ELR (cell line): ENCODE measurements at regions not wholly inside any gene's neighbourhood (a gene's known extent, or its start where the extent isn't known, plus 50 kb on each side); places are given as distances from the start of the nearest gene placed in this dataset.
A peak's percentile ranks its signal among the peaks of the same experiment; 100 is the strongest.
"Not testable (repeated sequence)": the region's sequence is repeated elsewhere in the genome, so short reads cannot be mapped to it uniquely, and the experiment has no call there.

Experiments
- DNase-seq: peaks from one replicate; pipeline ENCODE4 v3.0.0-alpha.2; 2015; ENCODE audit warnings: low read depth

- DNase-seq = not testable (repeated sequence)
Measured at GRCh38 chr7:138220321-138220720, 144.1 kb downstream of the AKR1D1 start.

GRCh38 chr7:138221388-138221787 lies 145.1 kb downstream of the AKR1D1 start:
- not testable (repeated sequence) for DNase-seq

GRCh38 chr7:138223402-138223879 lies 147.2 kb downstream of the AKR1D1 start:
- peak; percentile 6 for DNase-seq

- DNase-seq = peak; percentile 53
Measured at GRCh38 chr7:138226001-138226476, 149.8 kb downstream of the AKR1D1 start.

- no peak for DNase-seq
Measured at GRCh38 chr7:138226745-138227279, 150.6 kb downstream of the AKR1D1 start.

GRCh38 chr7:138228119-138228518 lies 151.9 kb downstream of the AKR1D1 start:
- no peak for DNase-seq

- DNase-seq = no peak
Measured at GRCh38 chr7:138228769-138229168, 152.5 kb downstream of the AKR1D1 start.

- peak; percentile 6 for DNase-seq
Measured at GRCh38 chr7:138233189-138233588, 156.9 kb downstream of the AKR1D1 start.

GRCh38 chr7:138235207-138235606 lies 158.9 kb downstream of the AKR1D1 start:
- DNase-seq = no peak

- DNase-seq = no peak
Measured at GRCh38 chr7:138237995-138238394, 161.7 kb downstream of the AKR1D1 start.

- peak; percentile 10 for DNase-seq
Measured at GRCh38 chr7:138238734-138239659, 162.7 kb downstream of the AKR1D1 start.

- DNase-seq = peak; percentile 17
Measured at GRCh38 chr7:138243430-138243829, 167.2 kb downstream of the AKR1D1 start.

- DNase-seq = no peak
Measured at GRCh38 chr7:138243836-138244235, 167.6 kb downstream of the AKR1D1 start.

- no peak for DNase-seq
Measured at GRCh38 chr7:138244606-138245005, 168.3 kb downstream of the AKR1D1 start.

GRCh38 chr7:138245216-138245615 lies 169.0 kb downstream of the AKR1D1 start:
- DNase-seq = no peak

- peak; percentile 10 for DNase-seq
Measured at GRCh38 chr7:138245682-138246081, 169.4 kb downstream of the AKR1D1 start.

- no peak for DNase-seq
Measured at GRCh38 chr7:138246428-138246827, 170.2 kb downstream of the AKR1D1 start.

- DNase-seq = no peak
Measured at GRCh38 chr7:138247081-138247480, 170.8 kb downstream of the AKR1D1 start.

- DNase-seq = peak; percentile 26
Measured at GRCh38 chr7:138247568-138248333, 171.5 kb downstream of the AKR1D1 start.

- DNase-seq = no peak
Measured at GRCh38 chr7:138248609-138249008, 172.3 kb downstream of the AKR1D1 start.

GRCh38 chr7:138249975-138250374 lies 173.7 kb downstream of the AKR1D1 start:
- no peak for DNase-seq

- DNase-seq = not testable (repeated sequence)
Measured at GRCh38 chr7:138252666-138253065, 176.4 kb downstream of the AKR1D1 start.
